ENCODE measurements at regions not wholly inside any gene's neighbourhood (a gene's known extent, or its start where the extent isn't known, plus 50 kb on each side); places are given as distances from the start of the nearest gene placed in this dataset.

DNA sequence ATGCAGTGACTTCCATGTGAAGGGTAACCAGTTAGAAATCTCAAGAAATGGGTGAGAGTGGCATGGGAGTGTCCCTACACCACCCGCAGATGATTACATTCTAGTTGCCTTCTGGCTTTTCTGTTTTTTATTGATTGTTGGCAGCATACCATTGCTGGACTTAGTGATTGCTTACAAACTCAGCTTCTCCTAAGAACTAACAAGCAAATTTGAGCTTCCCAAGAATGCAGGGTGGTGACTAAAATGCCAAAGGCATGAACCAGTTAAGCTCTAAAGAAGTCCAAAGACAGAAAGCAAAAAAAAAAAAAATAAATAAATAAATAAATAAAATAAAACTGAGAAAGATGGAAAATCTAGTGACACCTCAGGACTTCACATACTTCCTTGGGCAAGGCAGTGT is 245.5 kb upstream of the PARD3B start:
- no peak overlapping the region for H3K9ac ChIP-seq (ENCODE audit: insufficient read depth, low read length)

DNA sequence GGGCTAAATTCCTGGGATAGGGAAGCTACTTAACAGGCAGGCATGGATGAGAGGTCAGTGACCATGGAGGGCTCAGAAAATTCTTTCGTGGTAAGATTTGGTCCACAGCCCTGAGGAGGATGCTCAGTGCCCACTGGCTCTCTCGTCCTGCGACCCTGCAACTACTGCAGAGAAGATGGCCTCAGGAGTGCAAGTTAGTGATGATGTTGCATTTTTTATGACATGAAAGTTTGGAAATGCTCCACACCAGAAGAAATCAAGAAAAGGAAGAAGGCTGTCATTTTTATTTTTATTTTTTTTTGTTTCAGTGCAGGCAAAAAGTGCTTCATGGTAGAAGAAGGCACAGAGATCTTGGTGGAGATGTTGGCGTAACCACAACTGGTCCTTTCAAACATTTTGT is 238.6 kb upstream of the PARD3B start:
- Histone ChIP-seq H3K79me2 (ENCODE audit: control insufficient read depth, insufficient read depth, low read length) (no peaks in the 10 kb centered on the region), H3K9me3 (ENCODE audit: control insufficient read depth, insufficient read depth, low read depth, low read length) (no peaks in the 10 kb centered on the region), H3K4me2 (ENCODE audit: extremely low read depth, insufficient read depth, low read length) (no peak overlapping the region), H3K27me3 (ENCODE audit: control insufficient read depth, insufficient read depth, low read length) (no peaks in the 10 kb centered on the region), H3K4me1 (ENCODE audit: control insufficient read depth, extremely low read depth, insufficient read depth, low read length) (no peaks in the 10 kb centered on the region), H3K4me3 (replicated peaks in 1 of 4; ENCODE audit: control extremely low read depth in 1 of 4, insufficient read depth in 1 of 4, low read depth in 3 of 4, low read length in 4 of 4) (no peak overlapping the region), H4K20me1 (ENCODE audit: control insufficient read depth, extremely low read depth, insufficient read depth, low read length) (no peaks in the 10 kb centered on the region), H3K36me3 (ENCODE audit: control insufficient read depth, insufficient read depth, low read length) (no peaks in the 10 kb centered on the region), H3K9ac (ENCODE audit: insufficient read depth, low read length) (no peak overlapping the region), H3K27ac (ENCODE audit: insufficient read depth, low read length) (no peak overlapping the region), H2AFZ (ENCODE audit: low read length) (no peak overlapping the region)
- no peak for TF ChIP-seq EZH2 (IDR thresholded peaks at IDR 0.05; ENCODE audit: low read length, missing control alignments)
- TF ChIP-seq, protein P1, sequence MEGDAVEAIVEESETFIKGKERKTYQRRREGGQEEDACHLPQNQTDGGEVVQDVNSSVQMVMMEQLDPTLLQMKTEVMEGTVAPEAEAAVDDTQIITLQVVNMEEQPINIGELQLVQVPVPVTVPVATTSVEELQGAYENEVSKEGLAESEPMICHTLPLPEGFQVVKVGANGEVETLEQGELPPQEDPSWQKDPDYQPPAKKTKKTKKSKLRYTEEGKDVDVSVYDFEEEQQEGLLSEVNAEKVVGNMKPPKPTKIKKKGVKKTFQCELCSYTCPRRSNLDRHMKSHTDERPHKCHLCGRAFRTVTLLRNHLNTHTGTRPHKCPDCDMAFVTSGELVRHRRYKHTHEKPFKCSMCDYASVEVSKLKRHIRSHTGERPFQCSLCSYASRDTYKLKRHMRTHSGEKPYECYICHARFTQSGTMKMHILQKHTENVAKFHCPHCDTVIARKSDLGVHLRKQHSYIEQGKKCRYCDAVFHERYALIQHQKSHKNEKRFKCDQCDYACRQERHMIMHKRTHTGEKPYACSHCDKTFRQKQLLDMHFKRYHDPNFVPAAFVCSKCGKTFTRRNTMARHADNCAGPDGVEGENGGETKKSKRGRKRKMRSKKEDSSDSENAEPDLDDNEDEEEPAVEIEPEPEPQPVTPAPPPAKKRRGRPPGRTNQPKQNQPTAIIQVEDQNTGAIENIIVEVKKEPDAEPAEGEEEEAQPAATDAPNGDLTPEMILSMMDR (conservative IDR thresholded peaks at IDR 0.05 in 1 of 2, IDR thresholded peaks at IDR 0.05 in 1 of 2; ENCODE audit: low read depth in 1 of 2, low read length in 2 of 2): no peak
- DNase-seq (ENCODE audit: low read depth in 2 of 2): no peak

More for the DNA sequence above, 245.5 kb upstream of the PARD3B start:
- H3K79me2 ChIP-seq (ENCODE audit: control insufficient read depth, insufficient read depth, low read length): no peaks in the 10 kb centered on the region
- no peak overlapping the region for H2AFZ ChIP-seq (ENCODE audit: low read length)
- H3K9me3 ChIP-seq (ENCODE audit: control insufficient read depth, insufficient read depth, low read depth, low read length): no peaks in the 10 kb centered on the region
- H3K36me3 ChIP-seq (ENCODE audit: control insufficient read depth, insufficient read depth, low read length): no peaks in the 10 kb centered on the region
- TF ChIP-seq, protein P1 (conservative IDR thresholded peaks at IDR 0.05 in 1 of 2, IDR thresholded peaks at IDR 0.05 in 1 of 2; ENCODE audit: low read depth in 1 of 2, low read length in 2 of 2): no peak
- TF ChIP-seq EZH2 (IDR thresholded peaks at IDR 0.05; ENCODE audit: low read length, missing control alignments): no peak
- H3K27ac ChIP-seq (ENCODE audit: insufficient read depth, low read length): no peak overlapping the region
- H3K4me2 ChIP-seq (ENCODE audit: extremely low read depth, insufficient read depth, low read length): no peak overlapping the region
- H3K4me1 ChIP-seq (ENCODE audit: control insufficient read depth, extremely low read depth, insufficient read depth, low read length): no peaks in the 10 kb centered on the region
- H4K20me1 ChIP-seq (ENCODE audit: control insufficient read depth, extremely low read depth, insufficient read depth, low read length): no peaks in the 10 kb centered on the region
- no peaks in the 10 kb centered on the region for H3K27me3 ChIP-seq (ENCODE audit: control insufficient read depth, insufficient read depth, low read length)
- H3K4me3 ChIP-seq (replicated peaks in 1 of 4; ENCODE audit: control extremely low read depth in 1 of 4, insufficient read depth in 1 of 4, low read depth in 3 of 4, low read length in 4 of 4): no peak overlapping the region
- DNase-seq (ENCODE audit: low read depth in 2 of 2): no peak

DNA sequence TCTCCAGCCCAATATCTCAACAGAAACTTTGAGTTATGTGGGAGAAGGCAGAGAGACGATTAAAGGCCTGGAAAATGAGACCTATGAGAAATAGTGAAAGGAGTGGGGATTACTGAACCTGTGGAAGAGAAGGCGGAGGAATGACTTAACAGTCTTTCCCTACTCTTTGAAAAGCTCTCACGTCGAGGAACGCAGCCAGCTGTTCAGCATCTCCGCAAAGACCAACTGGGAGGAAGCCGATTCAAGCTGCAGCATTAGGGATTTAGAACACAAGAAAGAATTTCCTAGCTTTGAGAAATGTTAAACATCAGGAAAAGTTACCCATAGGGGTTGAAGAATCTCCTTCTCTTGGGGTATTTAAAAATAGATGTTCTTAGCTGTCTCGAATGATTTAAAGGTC is 233.2 kb upstream of the PARD3B start:
- H3K4me2 ChIP-seq (ENCODE audit: extremely low read depth, insufficient read depth, low read length): no peak overlapping the region
- no peak for DNase-seq (ENCODE audit: low read depth in 2 of 2)
- no peaks in the 10 kb centered on the region for H3K4me1 ChIP-seq (ENCODE audit: control insufficient read depth, extremely low read depth, insufficient read depth, low read length)
- no peak overlapping the region for H2AFZ ChIP-seq (ENCODE audit: low read length)
- no peaks in the 10 kb centered on the region for H3K9me3 ChIP-seq (ENCODE audit: control insufficient read depth, insufficient read depth, low read depth, low read length)
- H3K9ac ChIP-seq (ENCODE audit: insufficient read depth, low read length): no peak overlapping the region
- no peak overlapping the region for H3K4me3 ChIP-seq (replicated peaks in 1 of 4; ENCODE audit: control extremely low read depth in 1 of 4, insufficient read depth in 1 of 4, low read depth in 3 of 4, low read length in 4 of 4)
- no peak overlapping the region for H3K27ac ChIP-seq (ENCODE audit: insufficient read depth, low read length)
- TF ChIP-seq EZH2 (IDR thresholded peaks at IDR 0.05; ENCODE audit: low read length, missing control alignments): no peak
- TF ChIP-seq, protein P1 (conservative IDR thresholded peaks at IDR 0.05 in 1 of 2, IDR thresholded peaks at IDR 0.05 in 1 of 2; ENCODE audit: low read depth in 1 of 2, low read length in 2 of 2): no peak
- no peaks in the 10 kb centered on the region for H3K36me3 ChIP-seq (ENCODE audit: control insufficient read depth, insufficient read depth, low read length)
- H4K20me1 ChIP-seq (ENCODE audit: control insufficient read depth, extremely low read depth, insufficient read depth, low read length): no peaks in the 10 kb centered on the region
- no peaks in the 10 kb centered on the region for H3K79me2 ChIP-seq (ENCODE audit: control insufficient read depth, insufficient read depth, low read length)
- no peaks in the 10 kb centered on the region for H3K27me3 ChIP-seq (ENCODE audit: control insufficient read depth, insufficient read depth, low read length)
